ENCODE measurements at regions not wholly inside any gene's neighbourhood (a gene's known extent, or its start where the extent isn't known, plus 50 kb on each side); places are given as distances from the start of the nearest gene placed in this dataset.

DNA sequence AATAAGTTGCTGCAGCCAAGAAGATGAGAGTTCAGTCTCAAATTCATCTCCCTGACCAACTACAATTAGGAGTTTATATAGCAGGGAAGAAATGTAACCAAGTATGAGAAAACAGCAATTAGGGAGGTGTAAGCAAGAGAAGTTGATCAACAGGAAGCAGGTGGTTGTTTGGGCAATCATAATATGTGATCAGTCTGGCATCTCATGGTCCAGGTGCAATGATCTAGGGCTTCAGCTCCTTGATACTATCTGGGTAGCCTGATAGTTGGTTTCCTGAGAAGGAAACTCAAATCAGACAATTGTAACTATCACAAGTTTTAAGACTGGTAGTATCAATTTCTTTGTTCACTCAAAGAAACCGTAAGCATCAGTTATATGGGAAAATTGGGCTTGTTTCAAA lies 1574.3 kb upstream of the PABPC4L start:
- DNase-seq (ENCODE audit: extremely low read depth, low read depth): no peak
- TF ChIP-seq, protein P1, sequence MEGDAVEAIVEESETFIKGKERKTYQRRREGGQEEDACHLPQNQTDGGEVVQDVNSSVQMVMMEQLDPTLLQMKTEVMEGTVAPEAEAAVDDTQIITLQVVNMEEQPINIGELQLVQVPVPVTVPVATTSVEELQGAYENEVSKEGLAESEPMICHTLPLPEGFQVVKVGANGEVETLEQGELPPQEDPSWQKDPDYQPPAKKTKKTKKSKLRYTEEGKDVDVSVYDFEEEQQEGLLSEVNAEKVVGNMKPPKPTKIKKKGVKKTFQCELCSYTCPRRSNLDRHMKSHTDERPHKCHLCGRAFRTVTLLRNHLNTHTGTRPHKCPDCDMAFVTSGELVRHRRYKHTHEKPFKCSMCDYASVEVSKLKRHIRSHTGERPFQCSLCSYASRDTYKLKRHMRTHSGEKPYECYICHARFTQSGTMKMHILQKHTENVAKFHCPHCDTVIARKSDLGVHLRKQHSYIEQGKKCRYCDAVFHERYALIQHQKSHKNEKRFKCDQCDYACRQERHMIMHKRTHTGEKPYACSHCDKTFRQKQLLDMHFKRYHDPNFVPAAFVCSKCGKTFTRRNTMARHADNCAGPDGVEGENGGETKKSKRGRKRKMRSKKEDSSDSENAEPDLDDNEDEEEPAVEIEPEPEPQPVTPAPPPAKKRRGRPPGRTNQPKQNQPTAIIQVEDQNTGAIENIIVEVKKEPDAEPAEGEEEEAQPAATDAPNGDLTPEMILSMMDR (IDR thresholded peaks at IDR 0.05; ENCODE audit: low read depth, low read length): no peak

DNA sequence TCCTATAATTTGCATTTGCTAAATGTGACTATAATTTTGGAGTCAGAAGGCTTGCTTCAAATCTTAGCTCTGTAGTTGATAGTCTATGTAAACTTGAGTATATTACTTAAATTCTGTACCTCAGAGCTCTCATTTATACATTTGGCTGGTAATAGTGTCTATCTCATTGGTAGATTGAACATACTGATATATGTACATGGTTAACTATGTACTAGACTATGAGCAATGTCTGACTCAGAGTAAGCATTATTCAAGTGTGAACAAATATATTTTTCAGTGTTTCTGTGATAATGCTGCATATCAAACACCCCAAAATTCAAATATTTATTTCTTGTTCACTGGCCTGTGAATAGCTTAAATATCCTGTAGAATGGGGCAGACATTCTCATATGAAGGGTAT lies 1568.9 kb upstream of the PABPC4L start:
- TF ChIP-seq, protein P1 (IDR thresholded peaks at IDR 0.05; ENCODE audit: low read depth, low read length): no peak
- DNase-seq (ENCODE audit: extremely low read depth, low read depth): no peak

GRCh38 chr4:135744928-135745327 lies 1543.3 kb upstream of the PABPC4L start:
- TF ChIP-seq, protein P1 (IDR thresholded peaks at IDR 0.05; ENCODE audit: low read depth, low read length): no peak
- DNase-seq (ENCODE audit: extremely low read depth, low read depth): no peak

DNA sequence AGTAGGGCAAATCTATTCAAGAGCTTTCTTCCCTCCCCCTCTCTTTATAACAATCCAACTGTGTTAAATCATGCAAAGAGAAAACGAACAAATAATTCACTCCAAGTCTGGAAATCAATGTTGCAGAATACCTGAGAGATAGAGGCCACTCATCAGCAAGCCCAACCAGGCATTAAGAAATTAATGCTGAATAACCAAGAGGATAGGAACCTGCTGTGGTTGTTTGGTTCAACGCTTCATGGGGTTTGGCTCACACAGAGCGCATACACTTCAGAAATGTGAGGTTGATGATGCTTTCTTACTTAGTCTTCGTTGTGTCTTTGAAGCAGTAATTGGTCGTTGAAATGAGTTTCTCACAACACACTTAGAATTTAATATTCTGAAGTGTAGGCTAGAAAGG lies 1540.0 kb upstream of the PABPC4L start:
- TF ChIP-seq, protein P1 (IDR thresholded peaks at IDR 0.05; ENCODE audit: low read depth, low read length): no peak
- DNase-seq (ENCODE audit: extremely low read depth, low read depth): no peak

GRCh38 chr4:135739354-135739753 lies 1537.8 kb upstream of the PABPC4L start:
- DNase-seq (ENCODE audit: extremely low read depth, low read depth): no peak
- TF ChIP-seq, protein P1 (IDR thresholded peaks at IDR 0.05; ENCODE audit: low read depth, low read length): no peak

DNA sequence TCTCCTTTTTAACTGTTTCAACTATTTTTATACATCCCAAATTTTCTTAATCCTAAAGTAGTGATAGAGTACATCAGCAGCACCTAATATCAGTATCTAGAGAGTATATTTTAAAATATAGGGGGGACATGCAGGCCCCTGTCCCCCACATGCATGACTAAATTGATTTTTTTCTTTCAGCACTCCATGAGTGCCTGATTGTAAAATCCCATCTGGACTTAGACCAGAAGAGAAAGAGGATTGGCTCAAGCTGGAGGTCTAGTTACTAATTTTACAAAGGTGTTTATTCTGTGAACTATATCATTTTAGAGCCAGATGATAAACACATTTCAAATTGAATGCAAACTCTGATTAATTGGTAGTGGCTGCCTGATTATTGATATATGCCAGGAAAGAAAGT lies 1533.9 kb upstream of the PABPC4L start:
- TF ChIP-seq, protein P1 (IDR thresholded peaks at IDR 0.05; ENCODE audit: low read depth, low read length): no peak
- no peak for DNase-seq (ENCODE audit: extremely low read depth, low read depth)

GRCh38 chr4:135732448-135732847 lies 1530.9 kb upstream of the PABPC4L start:
- no peak for DNase-seq (ENCODE audit: extremely low read depth, low read depth)
- TF ChIP-seq, protein P1 (IDR thresholded peaks at IDR 0.05; ENCODE audit: low read depth, low read length): no peak

Data from AG09319 (cell line).